ENCODE measurements at regions not wholly inside any gene's neighbourhood (a gene's known extent, or its start where the extent isn't known, plus 50 kb on each side); places are given as distances from the start of the nearest gene placed in this dataset.

GRCh38 chr5:1718669-1719068 lies 81.0 kb downstream of the MRPL36 start:
- TF ChIP-seq, protein P1, sequence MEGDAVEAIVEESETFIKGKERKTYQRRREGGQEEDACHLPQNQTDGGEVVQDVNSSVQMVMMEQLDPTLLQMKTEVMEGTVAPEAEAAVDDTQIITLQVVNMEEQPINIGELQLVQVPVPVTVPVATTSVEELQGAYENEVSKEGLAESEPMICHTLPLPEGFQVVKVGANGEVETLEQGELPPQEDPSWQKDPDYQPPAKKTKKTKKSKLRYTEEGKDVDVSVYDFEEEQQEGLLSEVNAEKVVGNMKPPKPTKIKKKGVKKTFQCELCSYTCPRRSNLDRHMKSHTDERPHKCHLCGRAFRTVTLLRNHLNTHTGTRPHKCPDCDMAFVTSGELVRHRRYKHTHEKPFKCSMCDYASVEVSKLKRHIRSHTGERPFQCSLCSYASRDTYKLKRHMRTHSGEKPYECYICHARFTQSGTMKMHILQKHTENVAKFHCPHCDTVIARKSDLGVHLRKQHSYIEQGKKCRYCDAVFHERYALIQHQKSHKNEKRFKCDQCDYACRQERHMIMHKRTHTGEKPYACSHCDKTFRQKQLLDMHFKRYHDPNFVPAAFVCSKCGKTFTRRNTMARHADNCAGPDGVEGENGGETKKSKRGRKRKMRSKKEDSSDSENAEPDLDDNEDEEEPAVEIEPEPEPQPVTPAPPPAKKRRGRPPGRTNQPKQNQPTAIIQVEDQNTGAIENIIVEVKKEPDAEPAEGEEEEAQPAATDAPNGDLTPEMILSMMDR (IDR thresholded peaks at IDR 0.05 in 8 of 11, conservative IDR thresholded peaks at IDR 0.05 in 3 of 11), result no peak
- TF ChIP-seq POLR2AphosphoS5 (IDR thresholded peaks at IDR 0.05), result no peak
- TF ChIP-seq POLR2A (IDR thresholded peaks at IDR 0.05), result no peak

All from spleen (tissue), 7 donors.